K562 (cell line): ENCODE measurements at regions not wholly inside any gene's neighbourhood (a gene's known extent, or its start where the extent isn't known, plus 50 kb on each side); places are given as distances from the start of the nearest gene placed in this dataset.

Experiments
- ATAC-seq: fragments of 200-7000 bp; cut with Tn5 transposase; 3 replicates; pipeline ENCODE4 v1.9.1; 2020; ENCODE audit warnings: moderate library complexity
- BruUV-seq: library from RNA; stranded (reverse); fragments of 400-500 nt; replicated peaks from 2 replicates; lab custom pipeline; 2021; lab: Mats Ljungman, UMichigan
- CTCF ChIA-PET: fragments of 300-600 bp; formaldehyde crosslinking; extraction: SDS; loops from one replicate; lab custom pipeline; 2021; ENCODE audit warnings: low intra/inter-chr PET ratio; lab: Yijun Ruan, JAX
- POLR2A ChIA-PET: fragments of 300-600, 350-650 bp; sonication (Branson Sonifier 250); formaldehyde crosslinking; extraction: SDS; loops from one replicate; lab custom pipeline; 2021; ENCODE audit warnings: antibody characterized with exemption, inconsistent platforms; lab: Yijun Ruan, JAX
- DNase-seq, 4 experiments: peaks; one replicate each; pipeline versions ENCODE4 v3.0.0 to v3.0.0-alpha.2; 2011 to 2018; ENCODE audit warnings: low spot score in 3 of 4, mixed read lengths in 3 of 4; ENCODE audit errors: extremely low read depth in 1 of 4
- FAIRE-seq: peaks from 2 replicates; lab custom pipeline; 2011; peaks lifted over from hg19 to GRCh38; lab: Jason Lieb, UNC
- H2AFZ ChIP-seq: 2 replicates; pipeline ENCODE4 v1.6.0; 2011; ENCODE audit warnings: low read depth, low read length, control low read depth, inconsistent platforms
- H3K27ac ChIP-seq: fragments of 200-600 bp; 3 replicates; pipeline ENCODE4 v1.8.0; 2011; ENCODE audit warnings: low read depth, mild to moderate bottlenecking, control low read depth, inconsistent platforms, low read length, moderate library complexity, mixed read lengths; ENCODE audit errors: extremely low read depth
- H3K27me3 ChIP-seq, 2 experiments: fragments of 300-600 bp in 1 of 2; 2 replicates in 1 of 2; 3 replicates in 1 of 2; pipeline versions ENCODE4 v1.6.0 to v1.8.0; 2011; ENCODE audit warnings: inconsistent platforms in 2 of 2, low read length in 2 of 2, mild to moderate bottlenecking in 1 of 2, mixed read lengths in 1 of 2, moderate library complexity in 1 of 2; ENCODE audit not compliant: control insufficient read depth in 2 of 2, insufficient read depth in 2 of 2
- H3K36me3 ChIP-seq: fragments of 300-600 bp; 3 replicates; pipeline ENCODE4 v1.8.0; 2011; ENCODE audit warnings: mild to moderate bottlenecking, low read length, inconsistent platforms; ENCODE audit not compliant: control insufficient read depth, insufficient read depth
- H3K4me1 ChIP-seq, 2 experiments: fragments of 200-600 bp in 1 of 2; replicated peaks in 1 of 2; 2 replicates in 1 of 2; 3 replicates in 1 of 2; pipeline versions ENCODE4 v1.5.1 to v1.8.0; 2011; ENCODE audit warnings: inconsistent platforms in 2 of 2, low read length in 2 of 2, mild to moderate bottlenecking in 1 of 2, mixed read lengths in 1 of 2, moderate library complexity in 1 of 2; ENCODE audit not compliant: control insufficient read depth in 2 of 2, insufficient read depth in 2 of 2
- H3K4me2 ChIP-seq: 2 replicates; pipeline ENCODE4 v1.6.1; 2011; ENCODE audit warnings: low read length, control low read depth, inconsistent platforms, mixed read lengths; ENCODE audit not compliant: insufficient read depth
- H3K4me3 ChIP-seq: fragments of 200-600 bp; sonication (generic), shearing (Covaris generic); 2 replicates; pipeline ENCODE4 v1.5.1; 2016; ENCODE audit warnings: control low read depth, inconsistent platforms
- H3K79me2 ChIP-seq: fragments of 200-600 bp; 3 replicates; pipeline ENCODE4 v1.8.0; 2011; ENCODE audit warnings: low read length, inconsistent platforms; ENCODE audit not compliant: control insufficient read depth, insufficient read depth
- H3K9ac ChIP-seq, 2 experiments: 2 replicates each; pipeline versions ENCODE4 v1.6.0 to v1.6.1; 2011; ENCODE audit warnings: low read depth in 2 of 2, low read length in 2 of 2, control low read depth in 1 of 2, inconsistent platforms in 1 of 2, mild to moderate bottlenecking in 1 of 2, mixed read lengths in 1 of 2; ENCODE audit not compliant: insufficient read depth in 1 of 2
- H3K9me1 ChIP-seq: one replicate; pipeline ENCODE4 v1.6.0; 2011; ENCODE audit warnings: inconsistent platforms, mild to moderate bottlenecking, low read length, moderate library complexity; ENCODE audit not compliant: control insufficient read depth, insufficient read depth
- H3K9me3 ChIP-seq: replicated peaks from 2 replicates; pipeline ENCODE4 v1.5.1; 2011; ENCODE audit warnings: low read depth, low read length, inconsistent platforms; ENCODE audit not compliant: control insufficient read depth, insufficient read depth
- H4K20me1 ChIP-seq: replicated peaks from 2 replicates; pipeline ENCODE4 v1.6.1; 2011; ENCODE audit warnings: low read length, inconsistent platforms, mixed read lengths; ENCODE audit not compliant: control insufficient read depth, insufficient read depth
- ZNF316 ChIP-seq: fragments of 450-650 bp; IDR thresholded peaks from 2 replicates; pipeline ENCODE4 v1.6.1; 2016
- ZNF551 ChIP-seq: fragments of 250-450 bp; sonication (Bioruptor Pico); IDR thresholded peaks from 2 replicates; pipeline ENCODE4 v1.5.0; 2021; ENCODE audit warnings: mild to moderate bottlenecking, moderate library complexity
- WGBS: fragments of 100-300 bp; shearing (Covaris generic); methylation state at CpG from one replicate; pipeline ENCODE4 v1.1.6; 2016; ENCODE audit warnings: low coverage, mixed read lengths; ENCODE audit not compliant: insufficient coverage; ENCODE audit errors: missing lambda C conversion rate; 5-methylcytosine and 5-hydroxymethylcytosine counted together
- in situ Hi-C: fragments of 300-500 bp; cut with MboI; formaldehyde crosslinking; loops from 4 replicates; pipeline ENCODE4 v1.15.0; 2018; ENCODE audit warnings: inconsistent platforms, mixed read lengths
- intact Hi-C: fragments of 100-400 bp; cut with micrococcal nuclease; formaldehyde crosslinking; loops from 2 replicates; pipeline ENCODE4 v1.14.2; 2022
- TF ChIP-seq, protein P1 (sequence below), 2 experiments: fragments of 450-650 bp in 1 of 2; sonication (generic) in 1 of 2; formaldehyde crosslinking in 1 of 2; IDR thresholded peaks; 2 replicates each; pipeline versions ENCODE4 v1.7.1 to v1.9.0; 2016 to 2022; ENCODE audit warnings: inconsistent platforms in 1 of 2, mild to moderate bottlenecking in 1 of 2, missing genetic modification reagents in 1 of 2

DNA sequence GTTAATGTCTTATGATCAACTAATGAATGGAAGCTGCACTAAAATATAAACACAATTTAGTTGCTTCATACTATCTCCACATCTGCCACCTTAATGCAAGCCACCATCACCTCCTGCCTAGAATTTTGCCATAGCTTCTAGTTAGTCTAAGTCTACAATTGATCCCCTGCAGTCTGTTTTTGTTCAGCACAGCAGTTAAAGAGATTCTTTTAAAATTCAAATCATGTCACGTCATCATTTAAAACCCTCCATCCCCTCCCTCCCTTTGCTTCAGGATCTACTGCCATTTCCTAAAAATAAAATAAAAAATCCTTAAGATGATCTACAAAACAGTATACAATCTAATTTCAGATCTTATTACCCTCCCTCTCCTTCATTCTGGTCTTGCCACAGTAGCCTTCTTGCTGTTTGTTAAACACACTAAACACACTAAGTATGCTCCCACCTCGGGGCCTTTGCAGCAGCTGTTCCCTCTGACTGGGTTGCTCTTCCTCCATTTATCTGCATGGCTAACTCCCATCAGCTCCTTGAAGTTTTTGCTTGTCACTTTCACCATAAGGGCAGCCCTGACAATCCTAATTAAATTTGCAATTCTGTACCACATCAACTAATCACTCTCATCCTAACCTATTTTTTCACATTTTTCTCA is 97.0 kb upstream of the FOXP2 start:
- intact Hi-C loops = no loop called here

More for the DNA sequence above, 97.0 kb upstream of the FOXP2 start:
- no peaks in the 10 kb centered on the region for H3K79me2 ChIP-seq
- in situ Hi-C loops = no loop called here
- H3K4me1 ChIP-seq = no peaks in the 10 kb centered on the region
- ChIA-PET POLR2A (no interaction called here), CTCF (no interaction called here)
- no TSS peak for BruUV-seq
- FAIRE-seq (no peak), DNase-seq (no peak), ATAC-seq (no peak)
- H2AFZ ChIP-seq = no peak overlapping the region
- H3K27me3 ChIP-seq = no peaks in the 10 kb centered on the region
- H3K9ac ChIP-seq = no peak overlapping the region
- H3K9me1 ChIP-seq = no peaks in the 10 kb centered on the region
- H3K4me2 ChIP-seq = no peak overlapping the region
- TF ChIP-seq, protein P1, sequence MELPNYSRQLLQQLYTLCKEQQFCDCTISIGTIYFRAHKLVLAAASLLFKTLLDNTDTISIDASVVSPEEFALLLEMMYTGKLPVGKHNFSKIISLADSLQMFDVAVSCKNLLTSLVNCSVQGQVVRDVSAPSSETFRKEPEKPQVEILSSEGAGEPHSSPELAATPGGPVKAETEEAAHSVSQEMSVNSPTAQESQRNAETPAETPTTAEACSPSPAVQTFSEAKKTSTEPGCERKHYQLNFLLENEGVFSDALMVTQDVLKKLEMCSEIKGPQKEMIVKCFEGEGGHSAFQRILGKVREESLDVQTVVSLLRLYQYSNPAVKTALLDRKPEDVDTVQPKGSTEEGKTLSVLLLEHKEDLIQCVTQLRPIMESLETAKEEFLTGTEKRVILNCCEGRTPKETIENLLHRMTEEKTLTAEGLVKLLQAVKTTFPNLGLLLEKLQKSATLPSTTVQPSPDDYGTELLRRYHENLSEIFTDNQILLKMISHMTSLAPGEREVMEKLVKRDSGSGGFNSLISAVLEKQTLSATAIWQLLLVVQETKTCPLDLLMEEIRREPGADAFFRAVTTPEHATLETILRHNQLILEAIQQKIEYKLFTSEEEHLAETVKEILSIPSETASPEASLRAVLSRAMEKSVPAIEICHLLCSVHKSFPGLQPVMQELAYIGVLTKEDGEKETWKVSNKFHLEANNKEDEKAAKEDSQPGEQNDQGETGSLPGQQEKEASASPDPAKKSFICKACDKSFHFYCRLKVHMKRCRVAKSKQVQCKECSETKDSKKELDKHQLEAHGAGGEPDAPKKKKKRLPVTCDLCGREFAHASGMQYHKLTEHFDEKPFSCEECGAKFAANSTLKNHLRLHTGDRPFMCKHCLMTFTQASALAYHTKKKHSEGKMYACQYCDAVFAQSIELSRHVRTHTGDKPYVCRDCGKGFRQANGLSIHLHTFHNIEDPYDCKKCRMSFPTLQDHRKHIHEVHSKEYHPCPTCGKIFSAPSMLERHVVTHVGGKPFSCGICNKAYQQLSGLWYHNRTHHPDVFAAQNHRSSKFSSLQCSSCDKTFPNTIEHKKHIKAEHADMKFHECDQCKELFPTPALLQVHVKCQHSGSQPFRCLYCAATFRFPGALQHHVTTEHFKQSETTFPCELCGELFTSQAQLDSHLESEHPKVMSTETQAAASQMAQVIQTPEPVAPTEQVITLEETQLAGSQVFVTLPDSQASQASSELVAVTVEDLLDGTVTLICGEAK (IDR thresholded peaks at IDR 0.05) = no peak
- TF ChIP-seq, protein P1 (CRISPR knock-in tag; IDR thresholded peaks at IDR 0.05) = no peak
- TF ChIP-seq ZNF316 (peak; percentile 36; the same call in 1 of the 2 replicates), ZNF551 (no peak)
- H4K20me1 ChIP-seq = no peaks in the 10 kb centered on the region
- H3K27ac ChIP-seq = no peak overlapping the region
- no peaks in the 10 kb centered on the region for H3K36me3 ChIP-seq
- 0% methylated on average over 2 of the region's 2 CpGs for WGBS
- H3K9me3 ChIP-seq = no peaks in the 10 kb centered on the region
- H3K4me3 ChIP-seq = no peak overlapping the region
